DMS53 treated with DMSO at 0.1 percent for 48 hours (cell line): ENCODE measurements at regions not wholly inside any gene's neighbourhood (a gene's known extent, or its start where the extent isn't known, plus 50 kb on each side); places are given as distances from the start of the nearest gene placed in this dataset.

Experiments used
- DNase-seq: peaks from one replicate; lab custom pipeline; 2025; ENCODE audit not compliant: unreplicated experiment; lab: John Stamatoyannopoulos, UW

- DNase-seq: no peak
These were observed 113.9 kb upstream of the MGMT start for GRCh38 chr10:129353101-129353500.

DNA sequence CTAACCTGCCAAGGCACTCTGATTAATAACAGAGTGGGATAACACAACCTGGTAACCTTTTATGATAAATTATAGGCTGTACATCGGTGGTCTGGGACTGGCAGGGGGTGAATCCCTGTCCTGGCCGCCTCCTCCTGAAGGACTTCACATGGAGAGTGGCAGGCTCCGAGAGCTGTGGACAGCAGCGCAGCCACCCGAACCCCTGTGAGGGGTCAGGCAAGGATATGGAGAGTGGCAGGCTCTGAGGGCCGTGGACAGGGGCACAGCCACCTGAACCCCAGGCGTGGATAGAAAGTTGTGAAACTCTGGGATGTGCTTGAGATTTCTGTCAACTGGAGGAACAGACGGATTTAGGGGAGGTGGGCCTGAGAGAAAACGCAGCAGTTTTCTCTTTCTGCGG is 107.0 kb upstream of the MGMT start:
- DNase-seq: no peak

DNA sequence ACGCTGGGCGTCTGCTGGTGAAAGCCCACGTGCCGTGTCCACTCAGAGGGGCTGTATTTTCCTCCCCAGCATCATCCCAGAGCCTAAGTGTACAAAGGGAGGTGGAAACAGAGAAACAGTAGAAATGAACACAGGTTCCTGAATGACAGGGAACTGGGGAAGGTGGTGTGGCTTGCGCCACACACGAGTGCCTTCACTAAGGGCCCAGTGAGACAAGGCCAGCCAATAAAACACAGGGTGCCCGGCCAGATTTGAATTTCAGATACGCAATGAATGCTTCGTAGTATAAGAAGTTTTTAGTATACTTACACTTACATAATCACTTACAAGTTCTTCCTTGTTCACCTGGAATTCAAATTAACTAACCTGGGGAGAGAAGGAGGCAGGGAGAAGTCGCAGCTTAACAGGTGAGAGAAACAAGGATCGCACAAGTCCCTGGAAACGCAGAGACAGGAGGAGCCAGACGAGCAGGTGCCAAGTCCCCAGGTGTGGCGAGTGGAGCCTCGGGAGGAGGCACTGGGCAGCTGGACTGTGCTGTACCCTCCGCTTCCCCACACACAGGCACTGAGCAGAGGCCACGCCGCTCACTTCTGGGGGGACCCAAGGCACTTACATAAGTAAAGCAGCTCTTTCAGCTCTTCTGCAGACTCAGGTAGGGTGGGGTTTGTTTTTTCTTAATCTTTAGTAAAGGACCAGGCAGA is 105.2 kb upstream of the MGMT start:
- DNase-seq: no peak

GRCh38 chr10:129364949-129365348 is 102.1 kb upstream of the MGMT start:
- DNase-seq: no peak

- DNase-seq: no peak
These were observed 101.2 kb upstream of the MGMT start for GRCh38 chr10:129365767-129366402.

DNA sequence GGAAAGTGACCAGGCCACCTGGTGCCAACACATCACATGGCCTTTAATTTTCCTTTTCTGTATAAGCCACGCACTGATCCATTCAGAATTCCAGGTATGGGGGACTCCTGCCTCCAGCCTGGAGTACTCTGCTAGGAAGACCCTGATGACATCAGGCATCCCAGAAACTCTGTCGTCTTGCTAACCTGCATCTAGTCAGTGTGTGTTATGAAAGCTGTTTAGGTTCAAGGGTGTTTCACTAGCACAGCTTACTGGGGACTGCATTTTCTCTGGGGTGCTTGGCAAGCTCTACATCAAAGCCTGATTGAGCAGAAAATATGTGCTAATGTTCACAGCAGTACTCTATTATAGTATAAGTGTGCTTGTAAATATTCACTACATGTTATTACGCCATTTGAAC is 100.6 kb upstream of the MGMT start:
- DNase-seq: no peak

DNA sequence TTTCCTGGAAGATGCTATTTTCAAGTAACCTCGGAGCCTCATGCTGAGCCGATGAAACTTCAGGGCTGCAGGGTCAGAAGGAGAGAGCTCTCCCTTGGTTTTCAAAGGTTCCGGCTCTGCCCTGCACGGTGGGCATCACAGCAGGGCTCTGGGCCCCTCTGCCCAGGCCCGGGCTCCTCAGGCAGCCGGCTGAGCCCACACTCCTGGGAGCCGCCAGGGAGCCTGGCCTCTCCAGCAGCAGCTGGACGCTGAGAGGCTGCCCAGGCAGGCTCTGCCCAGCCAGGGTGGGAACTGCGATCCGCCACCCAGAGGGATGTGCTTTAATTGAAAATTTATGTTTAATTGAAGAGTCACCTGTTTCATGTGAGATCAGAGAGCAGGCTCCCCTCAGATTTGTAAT is 97.5 kb upstream of the MGMT start:
- no peak for DNase-seq

GRCh38 chr10:129371541-129371940 is 95.5 kb upstream of the MGMT start:
- no peak for DNase-seq

GRCh38 chr10:129372172-129372571 is 94.9 kb upstream of the MGMT start:
- no peak for DNase-seq

DNA sequence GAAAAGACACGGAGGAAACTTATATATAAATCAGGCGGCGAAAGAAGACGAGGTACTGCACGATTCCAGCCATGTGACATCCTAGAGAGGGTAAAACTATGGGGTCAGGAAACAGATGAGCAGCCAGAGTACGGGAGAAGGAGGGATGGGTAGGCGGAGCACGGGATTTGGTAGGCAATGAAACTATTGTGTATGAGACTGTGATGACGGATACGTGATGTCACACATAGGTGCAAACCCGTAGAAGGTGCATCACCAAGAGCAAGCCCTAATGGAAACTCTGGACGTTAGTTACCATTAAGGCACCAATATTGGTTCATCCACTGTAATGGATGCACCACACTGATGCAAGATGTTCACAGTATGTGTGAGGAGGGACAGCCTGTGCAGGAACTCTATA is 93.8 kb upstream of the MGMT start:
- DNase-seq: no peak

DNA sequence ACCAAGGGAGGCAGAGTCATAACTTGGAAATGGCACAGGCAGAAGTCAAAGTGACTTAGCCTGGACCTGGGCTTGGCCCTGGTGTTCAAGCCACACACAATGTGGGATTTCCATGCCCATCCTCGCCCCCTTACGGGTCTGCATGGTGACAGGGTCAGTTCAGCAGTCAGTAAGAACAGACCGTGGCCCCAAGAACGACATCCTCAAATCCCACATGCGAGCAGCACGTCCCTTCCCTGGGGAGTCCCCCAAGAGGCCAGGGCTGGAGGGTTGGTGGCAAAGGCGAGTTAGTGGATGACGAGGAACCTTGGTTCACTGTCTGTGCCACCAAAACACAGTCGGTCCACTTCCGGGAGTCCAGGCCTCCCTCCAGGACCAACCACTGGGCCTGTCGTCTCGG is 93.3 kb upstream of the MGMT start:
- DNase-seq: no peak

DNA sequence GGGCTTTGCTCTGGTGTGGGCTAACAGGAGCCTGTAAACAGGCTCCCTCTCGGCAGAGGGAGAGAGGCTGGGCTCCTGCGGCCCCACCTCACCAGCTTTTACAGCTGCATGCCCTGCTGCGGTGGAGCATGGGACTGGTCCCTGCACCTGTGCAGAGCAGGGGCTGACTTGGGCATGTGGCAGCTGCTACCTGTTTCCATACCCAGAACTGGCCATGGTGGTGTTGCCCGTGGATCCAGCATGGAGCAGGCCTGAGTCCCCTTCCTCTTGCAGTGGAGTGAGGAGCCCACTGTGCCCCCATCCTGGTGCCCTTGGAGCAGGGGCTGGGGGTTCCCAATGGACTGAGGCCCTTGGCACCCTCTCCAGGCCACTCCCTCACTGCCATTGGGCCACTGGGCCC is 91.9 kb upstream of the MGMT start:
- DNase-seq: no peak

GRCh38 chr10:129375912-129376311 is 91.1 kb upstream of the MGMT start:
- DNase-seq: no peak

DNA sequence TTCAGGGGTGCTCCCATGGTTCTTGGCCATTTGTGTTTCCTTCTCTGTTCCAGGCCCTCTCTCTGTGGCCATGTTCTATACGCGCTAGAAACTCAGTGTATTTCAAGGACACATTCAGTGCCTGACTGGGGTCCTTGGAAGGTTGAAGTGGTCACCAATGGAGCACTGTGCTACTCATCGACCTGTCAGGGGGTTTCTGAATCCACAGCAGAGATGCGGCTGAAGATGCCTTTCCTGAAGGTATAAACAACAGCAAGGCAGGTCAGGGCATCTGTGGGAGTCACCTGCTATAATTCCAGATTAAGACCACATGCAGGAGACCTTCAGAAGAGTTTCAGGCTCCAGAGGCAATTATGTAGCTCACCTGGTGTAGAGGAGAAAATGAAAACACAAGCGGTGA is 86.8 kb upstream of the MGMT start:
- no peak for DNase-seq

DNA sequence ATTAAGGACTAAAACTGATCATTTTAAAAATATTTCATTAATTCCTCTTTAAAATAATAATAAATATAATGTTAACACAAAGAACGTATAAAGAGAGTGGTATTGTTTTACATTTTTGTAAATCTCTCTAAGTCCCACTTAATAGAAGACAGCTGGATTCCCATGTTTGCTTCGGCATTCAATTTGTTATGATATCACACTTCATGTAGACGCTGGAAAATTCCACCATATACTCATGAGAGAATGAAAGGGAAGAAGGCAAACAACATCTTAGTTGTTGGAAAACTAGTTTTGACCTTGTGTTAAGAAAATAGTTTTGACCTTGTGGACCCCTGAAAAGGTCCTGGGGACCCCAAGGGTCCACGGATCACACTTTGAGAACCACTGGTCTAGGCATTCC is 85.3 kb upstream of the MGMT start:
- no peak for DNase-seq

DNA sequence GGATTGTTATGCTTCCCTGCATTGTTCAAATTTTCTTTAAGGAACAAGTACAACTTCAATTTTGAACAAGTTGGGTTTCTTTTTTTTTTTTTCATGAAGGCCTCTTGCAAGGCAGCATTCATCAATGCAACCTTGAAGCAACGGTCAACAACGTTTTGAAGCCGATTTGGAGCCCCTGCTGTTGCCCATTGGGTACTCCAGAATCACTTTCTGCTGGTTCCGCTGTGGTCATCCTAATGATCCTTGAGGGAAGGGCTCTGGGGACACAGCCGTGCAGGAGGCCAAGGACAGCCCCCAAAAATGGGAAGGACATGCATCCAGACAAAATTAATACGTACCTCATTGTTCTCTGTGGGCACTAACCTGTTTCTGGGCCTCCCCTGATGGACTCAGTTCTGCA is 84.6 kb upstream of the MGMT start:
- DNase-seq: no peak

- no peak for DNase-seq
These were observed 83.4 kb upstream of the MGMT start for GRCh38 chr10:129383651-129384050.

DNA sequence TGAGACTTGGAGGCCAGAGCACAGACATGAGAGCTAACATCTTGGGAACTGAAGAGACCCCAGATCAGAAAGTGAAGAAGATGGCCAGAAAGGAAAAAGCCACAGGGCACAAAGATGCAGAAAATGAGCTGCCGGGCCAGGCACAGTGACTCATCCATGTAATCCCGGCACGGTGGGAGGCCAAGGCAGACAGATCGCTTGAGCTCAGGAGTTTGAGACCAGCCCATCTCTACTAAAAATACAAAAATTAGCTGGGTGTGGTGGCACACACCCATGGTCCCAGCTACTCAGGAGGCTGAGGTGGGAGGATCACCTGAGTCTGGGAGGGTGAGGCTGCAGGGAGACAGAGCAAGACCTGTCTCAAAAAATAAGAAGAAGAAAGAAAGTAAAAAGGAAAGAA is 81.4 kb upstream of the MGMT start:
- DNase-seq: no peak

DNA sequence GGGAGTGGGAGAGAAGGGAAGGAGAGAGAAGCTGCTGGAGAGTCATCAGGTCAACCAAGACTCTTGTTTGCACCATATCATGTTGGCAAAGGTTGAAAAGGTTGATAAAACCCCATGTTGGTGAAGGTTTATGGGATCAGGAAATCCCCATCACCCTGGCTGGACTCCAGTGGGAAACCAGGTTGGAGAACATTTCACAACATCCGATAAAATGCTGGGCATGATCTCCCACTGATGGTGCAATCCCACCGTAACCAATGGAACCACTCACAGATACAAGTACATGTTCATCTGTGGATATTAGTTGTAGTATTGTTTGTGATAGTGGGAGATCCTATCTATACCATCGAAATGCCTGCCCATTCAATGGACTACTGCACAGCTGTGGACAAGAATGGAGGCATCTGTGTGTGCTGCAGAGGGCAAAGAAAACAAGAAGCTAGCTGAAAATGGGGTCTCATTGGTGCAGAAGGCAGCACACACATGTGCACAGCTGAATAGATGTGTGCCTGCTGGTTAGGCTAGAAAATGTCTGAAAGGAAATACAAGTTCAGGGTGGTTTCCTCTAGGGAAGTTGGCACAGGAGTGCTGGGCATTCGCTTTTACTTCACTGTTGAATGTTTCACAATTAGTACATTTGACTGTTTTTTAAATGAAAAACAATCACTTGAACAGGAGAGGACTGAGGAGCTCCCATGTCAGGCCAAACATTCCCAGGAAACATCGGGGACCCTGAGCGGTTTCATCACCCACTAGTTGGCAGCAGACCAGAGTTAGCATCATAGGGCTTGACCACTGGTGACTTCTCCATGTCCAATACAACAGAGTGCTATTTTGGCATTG is 80.4 kb upstream of the MGMT start:
- DNase-seq: no peak

DNA sequence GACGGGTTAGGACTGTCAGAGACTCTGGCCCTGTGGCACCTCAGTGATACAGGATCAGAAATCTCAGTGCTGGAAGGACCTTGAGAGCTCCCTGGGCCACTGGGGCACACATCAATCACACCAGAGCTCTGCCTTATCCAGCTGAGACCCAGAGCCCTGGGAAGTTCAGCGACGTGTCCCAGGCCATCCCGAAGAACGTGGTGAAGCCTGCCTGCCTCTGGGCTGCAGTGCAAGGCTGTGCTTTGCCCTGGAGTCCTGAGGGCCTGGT is 79.8 kb upstream of the MGMT start:
- DNase-seq: no peak

DNA sequence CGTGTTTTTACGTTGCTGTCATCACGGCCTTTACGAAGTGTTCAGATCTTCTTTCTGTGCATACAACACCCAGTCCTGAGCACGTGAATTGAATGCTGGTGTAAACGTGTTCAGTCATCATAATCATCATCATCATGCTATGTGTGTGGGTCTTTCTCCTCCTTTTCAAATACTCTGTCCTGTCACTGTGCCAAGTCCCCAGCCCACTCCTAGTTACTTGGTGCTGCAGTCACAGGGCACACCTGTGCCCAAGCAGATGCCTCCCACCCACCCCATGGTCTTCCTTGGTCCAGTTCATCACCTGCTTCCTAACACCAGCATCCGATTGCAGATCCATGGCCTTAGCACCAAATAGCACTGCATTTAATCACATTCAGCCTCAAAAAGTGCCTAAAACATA is 78.6 kb upstream of the MGMT start:
- no peak for DNase-seq

DNA sequence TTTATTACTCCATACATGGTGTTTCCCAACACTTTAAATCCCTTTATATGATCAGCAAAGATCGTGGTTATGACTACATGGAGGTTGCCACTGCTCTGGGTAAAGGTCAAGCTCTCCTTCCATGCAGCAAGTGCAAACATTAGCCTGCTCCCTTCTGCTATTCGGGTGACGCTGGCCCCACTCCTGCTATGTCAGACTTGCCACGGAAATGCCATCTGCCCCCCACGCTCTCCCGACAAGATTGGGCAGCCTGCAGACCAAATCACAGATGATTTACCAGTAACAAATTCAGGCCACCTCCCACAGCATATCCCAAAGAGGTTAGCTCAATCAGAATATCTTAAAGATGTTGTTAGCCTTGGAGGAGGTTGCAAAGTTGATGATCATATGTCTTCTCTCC is 77.8 kb upstream of the MGMT start:
- no peak for DNase-seq

- no peak for DNase-seq
These were observed 76.9 kb upstream of the MGMT start for GRCh38 chr10:129390147-129390546.
